GM21367 (cell line): ENCODE measurements at regions not wholly inside any gene's neighbourhood (a gene's known extent, or its start where the extent isn't known, plus 50 kb on each side); places are given as distances from the start of the nearest gene placed in this dataset.

ENCODE experiments used
- ATAC-seq: cut with Tn5 transposase; IDR thresholded peaks from one replicate; pipeline ENCODE4 v1.9.1; 2021; ENCODE audit not compliant: unreplicated experiment

DNA sequence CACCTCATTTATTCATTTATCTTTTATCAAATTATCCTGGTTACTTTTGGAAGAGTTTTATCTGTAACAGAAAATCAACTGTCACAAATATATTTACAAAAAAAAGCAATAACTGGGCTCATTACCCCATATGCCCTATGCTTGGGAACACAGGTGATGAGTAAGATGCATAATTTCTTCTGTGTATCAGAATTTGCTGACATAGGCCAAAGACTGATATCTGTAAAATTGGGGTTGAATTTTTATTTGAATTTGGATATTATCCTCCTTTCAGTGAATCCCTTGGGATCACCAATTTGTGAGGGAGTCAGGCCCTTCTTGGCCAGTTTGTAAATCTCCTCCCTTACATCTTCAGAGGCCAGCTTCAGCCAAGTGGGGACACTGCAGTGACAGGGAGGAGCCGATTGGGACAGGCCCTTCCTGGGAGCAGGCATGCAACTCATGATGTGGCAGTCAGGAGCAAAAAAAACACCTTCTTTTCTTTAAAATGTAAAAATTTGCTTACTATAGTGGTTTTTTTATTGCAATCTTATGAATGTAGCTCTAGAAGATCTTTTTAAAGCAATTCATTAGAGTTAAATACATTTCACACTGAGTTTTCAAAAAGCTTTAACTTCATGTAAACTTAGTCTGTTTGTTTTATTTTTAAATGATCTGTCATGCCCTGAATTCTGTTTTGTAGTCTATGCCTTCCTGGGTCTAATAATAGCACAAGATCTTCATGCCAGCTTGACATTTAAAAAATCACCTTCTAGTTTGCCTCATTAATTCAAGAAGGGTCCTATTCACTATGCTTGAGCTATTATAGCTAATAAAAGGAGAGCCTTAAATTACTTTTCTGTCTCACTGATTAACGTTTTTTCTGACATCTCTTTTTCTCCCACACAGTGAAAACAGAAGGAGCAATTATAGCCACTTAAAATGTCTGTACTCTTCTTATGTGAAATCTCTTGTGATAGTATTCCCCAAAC is 136.6 kb upstream of the SPRY1 start:
- ATAC-seq: no peak

DNA sequence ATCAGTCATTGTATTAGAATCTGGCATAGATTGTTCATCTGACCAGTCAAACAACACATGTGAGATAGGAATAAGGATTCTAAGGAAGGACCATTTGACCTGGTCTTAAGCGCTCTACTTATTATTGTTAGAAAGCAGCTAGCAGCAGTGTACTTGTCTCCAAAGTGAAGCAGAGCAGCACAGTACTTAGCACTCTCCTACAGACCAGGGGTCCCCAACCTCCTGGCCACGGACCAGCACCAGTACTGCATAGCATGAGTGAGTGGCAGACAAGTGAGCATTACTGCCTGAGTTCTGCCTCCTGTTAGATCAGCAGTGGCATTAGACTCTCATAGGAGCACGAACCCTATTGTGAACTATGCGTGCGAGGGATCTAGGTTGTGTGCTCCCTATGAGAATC is 135.9 kb upstream of the SPRY1 start:
- ATAC-seq: no peak

DNA sequence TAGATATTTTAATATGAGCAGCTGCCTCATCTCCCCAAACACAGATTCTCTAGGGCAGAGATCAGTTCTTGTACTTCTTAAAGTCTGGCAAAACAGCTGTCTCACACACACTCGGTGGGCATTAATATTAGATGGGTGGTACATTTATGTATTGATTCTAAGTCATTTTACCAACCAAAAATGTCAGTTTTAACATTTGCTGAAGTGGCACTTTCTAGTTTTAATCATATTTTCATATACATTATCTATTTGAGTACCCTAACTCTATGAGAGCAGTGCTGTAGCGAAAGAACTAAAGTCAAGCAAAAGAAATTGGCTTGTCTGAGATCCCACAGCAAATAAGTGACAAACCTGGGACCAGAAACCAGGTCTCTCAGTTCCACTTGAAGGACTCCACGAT is 134.5 kb upstream of the SPRY1 start:
- no peak for ATAC-seq

DNA sequence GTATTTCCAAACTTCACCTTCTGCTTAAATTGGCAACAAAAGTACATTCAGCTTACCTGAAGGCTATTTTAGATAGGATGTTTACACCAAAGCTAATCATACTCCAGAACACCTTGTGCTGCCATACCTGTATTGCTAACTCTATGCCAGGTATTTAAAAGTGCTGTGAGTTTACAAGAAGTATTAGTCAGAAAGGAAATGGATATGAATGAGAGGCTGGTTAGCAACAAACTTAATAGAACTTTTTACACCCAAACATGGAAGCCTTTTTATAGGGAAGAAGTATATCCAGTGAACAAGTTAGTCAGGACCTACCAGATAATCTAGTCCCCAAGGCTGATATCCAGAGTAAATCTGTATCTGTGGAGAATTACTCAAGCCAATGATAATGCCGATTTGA is 131.2 kb upstream of the SPRY1 start:
- ATAC-seq: no peak

DNA sequence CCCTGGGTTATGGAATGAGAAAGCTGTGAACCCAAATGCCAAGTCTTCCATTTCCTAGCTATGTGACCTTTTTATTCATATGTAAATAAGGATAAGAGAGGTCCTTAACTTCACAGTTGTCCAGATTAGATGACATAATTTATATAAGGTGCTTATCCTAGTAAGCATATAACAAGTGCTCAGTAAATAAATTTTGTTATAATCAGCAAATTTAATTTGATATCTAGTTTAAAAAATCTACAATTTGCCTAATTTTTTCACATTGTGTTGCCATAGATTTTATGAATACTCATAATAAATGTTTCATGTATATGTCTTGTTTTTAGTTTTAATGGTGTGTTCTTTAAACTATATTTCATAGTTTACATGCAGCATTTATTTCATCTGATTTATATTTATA is 130.4 kb upstream of the SPRY1 start:
- no peak for ATAC-seq

DNA sequence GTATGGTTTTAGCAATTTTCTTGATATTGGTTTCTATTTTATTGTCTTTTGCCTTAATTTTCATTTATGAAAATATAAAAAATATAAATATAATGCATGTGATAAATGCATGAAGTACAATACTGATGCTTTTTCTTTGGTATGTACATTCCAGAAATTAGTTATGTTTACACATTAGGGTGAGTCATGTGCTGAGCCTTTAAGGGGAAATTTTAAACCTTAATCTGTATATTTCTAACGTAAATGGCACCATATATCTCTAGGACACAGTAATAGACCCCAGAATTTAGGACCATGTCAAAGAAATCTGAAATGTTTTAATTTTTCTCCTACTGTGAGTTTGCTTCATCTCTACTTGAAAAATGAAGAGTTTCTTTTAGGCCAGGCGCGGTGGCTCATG is 117.8 kb upstream of the SPRY1 start:
- no peak for ATAC-seq

DNA sequence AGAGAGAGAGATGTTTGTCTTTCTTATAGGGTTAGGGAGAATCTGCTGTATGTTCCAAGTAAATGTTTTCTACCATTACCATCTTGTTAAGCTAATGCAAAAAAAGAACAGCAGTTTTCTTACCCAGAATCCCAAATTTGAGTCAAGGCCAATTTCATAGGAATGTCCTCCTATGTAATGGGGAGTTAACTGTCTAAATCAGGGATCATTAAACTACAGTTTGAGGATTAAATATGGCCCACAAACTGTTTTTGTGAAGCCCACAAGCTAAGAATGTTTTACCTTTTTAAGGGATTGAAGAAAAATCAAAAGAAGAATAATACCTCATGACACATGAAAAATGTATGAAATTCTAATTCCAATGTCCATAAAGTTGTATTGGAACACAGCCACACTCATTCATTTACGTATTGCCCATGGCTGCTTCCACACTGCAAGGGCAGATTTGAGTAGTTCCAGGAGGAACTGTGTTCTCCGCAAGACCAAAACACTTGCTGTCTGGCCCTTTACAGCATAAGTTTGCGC is 113.2 kb upstream of the SPRY1 start:
- ATAC-seq: no peak

DNA sequence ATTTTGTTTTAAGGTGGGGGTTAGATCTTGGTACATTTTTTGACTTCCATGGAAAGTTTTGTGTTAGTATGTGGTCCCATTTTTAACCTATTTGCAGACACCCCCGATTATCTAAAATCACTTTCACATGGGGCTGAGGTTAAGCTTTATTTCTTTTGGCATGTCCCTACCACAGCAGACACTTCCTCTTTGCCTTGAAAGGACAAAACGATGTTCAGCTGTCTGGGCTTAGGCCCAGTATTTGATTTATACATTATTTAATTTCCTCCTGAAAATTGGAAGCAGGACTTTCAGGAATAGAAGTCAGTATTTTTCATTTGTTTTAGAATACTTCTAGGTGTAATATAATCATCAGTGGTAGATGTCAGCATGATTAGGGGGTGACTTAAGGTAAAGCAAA is 112.4 kb upstream of the SPRY1 start:
- no peak for ATAC-seq

DNA sequence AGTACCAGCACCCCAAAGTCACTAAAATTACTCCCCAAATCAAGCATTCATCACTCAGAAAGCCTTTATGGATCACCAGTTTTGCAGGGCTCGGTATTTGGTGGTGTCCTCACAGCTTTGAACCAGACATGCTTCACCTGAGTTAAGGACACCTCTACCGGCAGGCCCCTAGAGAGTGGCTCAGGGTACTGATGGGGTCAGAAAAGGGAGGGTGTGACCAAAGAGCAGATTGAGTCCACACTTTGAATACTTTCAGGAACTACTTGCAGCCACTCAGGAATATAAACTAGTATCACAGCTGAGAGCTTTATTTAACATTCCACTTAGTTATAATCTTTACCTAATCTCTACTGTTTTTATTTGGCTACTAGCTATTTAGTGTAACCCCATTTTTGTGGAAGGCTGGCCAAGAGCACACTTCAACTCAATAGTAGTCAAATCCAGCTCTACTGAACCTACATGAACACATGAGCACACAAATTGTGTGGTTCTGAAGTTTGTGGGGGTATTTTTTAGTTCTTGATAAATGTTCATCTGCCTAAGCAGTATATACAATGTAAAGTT is 109.6 kb upstream of the SPRY1 start:
- no peak for ATAC-seq

DNA sequence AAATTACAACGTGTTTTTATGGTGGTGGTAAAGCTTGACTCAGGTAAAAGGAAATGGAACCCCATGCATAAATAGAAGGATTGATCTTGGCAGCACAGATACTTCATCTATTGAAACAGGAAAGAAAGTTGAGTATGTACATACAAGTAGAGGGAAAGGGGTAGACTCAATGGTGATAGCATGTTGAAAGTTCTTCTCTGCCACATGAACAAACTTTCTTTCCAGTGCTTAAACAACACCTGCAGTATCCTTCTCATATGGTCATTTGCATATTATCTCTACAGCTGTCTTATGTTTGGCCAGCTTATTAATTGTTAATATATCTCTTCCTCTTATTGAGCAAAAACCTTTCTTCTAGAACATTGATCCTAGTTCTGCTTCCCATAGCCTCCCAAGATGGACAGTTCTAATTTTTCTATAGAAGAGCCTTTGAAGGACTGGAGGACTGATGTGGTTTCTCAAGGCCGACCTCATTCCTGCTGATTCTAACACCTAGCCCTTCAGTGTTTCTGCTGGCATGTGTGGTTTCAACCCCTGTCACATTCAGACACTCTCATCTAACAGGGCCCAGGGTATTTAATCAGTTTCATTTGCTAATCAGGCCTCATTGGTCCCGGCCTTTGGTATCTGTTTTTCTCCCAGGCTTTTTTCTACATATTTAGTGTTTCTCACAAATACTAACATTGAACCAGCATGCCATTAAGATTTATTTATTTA is 108.1 kb upstream of the SPRY1 start:
- ATAC-seq: peak; percentile 67

DNA sequence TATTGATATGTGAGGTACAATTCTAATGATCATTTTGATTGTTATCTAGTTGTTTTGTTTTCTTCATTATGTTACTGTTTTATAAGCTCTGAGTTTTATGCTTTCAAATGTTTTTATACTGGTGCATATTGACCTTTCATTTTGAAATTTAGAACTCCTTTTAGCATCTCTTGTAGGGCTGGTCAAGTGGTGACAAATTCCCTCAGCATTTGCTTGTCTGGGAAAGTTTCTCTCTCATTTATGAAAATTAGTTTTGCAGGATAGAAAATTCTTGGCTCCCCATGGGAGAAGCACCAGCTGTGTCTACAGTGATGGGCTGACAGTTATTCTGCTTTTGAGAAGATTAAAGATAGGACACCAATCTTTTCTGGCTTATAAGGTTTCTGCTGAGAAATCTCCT is 105.3 kb upstream of the SPRY1 start:
- no peak for ATAC-seq

DNA sequence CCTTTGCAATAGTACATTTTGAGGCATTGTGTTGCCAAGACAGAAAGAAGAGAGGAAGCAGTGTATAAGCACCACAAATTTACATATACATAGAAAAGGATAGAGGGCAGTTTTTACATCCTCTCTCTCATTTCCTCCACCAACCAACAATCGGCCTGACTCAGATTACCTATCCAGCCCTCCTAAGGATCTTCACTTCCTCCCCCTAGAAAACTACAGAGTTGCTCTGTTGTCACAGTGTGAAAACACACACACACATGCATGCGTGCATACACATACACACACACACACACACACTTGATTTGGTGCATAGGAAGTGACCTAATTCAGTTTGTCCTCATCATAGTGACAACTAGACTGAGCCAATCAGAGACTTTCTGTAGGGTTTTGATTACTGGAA is 98.8 kb upstream of the SPRY1 start:
- no peak for ATAC-seq

DNA sequence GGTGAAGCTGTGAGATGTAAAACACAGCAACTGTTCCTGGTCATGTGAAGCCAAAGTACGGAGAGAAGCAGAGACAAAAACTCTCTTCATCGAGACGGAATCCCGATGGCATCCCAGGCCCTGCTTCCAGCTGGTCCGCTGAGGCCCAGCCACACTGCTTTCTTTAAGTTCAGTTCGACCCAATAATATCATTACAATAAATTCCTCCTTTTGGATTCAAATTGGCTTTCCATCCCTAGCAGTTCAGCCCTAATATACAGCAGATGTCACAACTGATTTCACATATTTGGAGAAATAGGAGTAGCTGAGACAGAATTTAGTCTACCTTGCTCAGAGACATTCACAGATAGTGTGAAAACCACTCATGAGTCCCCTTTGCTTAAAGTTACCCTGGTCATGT is 98.3 kb upstream of the SPRY1 start:
- no peak for ATAC-seq

DNA sequence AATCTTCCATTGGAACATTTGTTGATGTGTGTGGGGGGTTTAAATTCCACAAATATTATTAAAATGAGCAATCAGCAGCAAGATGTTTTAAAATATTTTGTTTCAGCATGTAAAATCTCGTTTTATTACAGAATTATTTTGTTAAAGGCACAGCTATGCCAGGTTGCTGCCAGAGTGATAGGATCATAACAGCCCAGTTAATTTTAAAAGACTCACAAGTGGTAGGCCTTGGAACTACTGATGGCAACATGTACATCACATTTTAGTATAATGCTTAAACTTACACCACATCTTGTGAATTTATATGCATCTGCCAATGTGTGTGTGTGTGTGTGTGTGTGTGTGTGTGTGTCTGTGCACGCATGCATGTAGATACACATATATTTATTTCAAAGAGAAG is 97.8 kb upstream of the SPRY1 start:
- no peak for ATAC-seq

DNA sequence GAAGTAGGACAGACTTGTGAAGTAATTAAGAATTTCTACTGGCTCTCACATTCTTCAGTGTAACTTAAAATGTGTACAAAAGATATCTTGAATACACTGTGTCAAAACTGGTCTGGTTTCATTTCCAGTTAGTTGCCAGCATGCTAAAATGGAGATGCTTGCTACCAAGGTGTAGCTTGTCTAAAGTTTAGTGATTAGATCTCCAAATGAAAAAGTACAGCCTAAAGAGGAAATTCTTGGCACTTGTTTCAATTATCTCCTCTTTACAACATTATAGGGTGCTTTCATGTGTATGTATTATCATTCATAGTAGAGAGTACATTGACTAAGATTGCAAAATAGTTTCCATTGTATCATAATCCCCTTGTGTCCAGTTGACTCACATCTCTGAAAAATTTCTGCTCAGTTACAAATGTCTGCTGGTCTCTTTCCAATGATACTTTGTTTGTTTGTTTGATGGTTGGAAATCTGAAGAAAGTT is 97.3 kb upstream of the SPRY1 start:
- no peak for ATAC-seq

DNA sequence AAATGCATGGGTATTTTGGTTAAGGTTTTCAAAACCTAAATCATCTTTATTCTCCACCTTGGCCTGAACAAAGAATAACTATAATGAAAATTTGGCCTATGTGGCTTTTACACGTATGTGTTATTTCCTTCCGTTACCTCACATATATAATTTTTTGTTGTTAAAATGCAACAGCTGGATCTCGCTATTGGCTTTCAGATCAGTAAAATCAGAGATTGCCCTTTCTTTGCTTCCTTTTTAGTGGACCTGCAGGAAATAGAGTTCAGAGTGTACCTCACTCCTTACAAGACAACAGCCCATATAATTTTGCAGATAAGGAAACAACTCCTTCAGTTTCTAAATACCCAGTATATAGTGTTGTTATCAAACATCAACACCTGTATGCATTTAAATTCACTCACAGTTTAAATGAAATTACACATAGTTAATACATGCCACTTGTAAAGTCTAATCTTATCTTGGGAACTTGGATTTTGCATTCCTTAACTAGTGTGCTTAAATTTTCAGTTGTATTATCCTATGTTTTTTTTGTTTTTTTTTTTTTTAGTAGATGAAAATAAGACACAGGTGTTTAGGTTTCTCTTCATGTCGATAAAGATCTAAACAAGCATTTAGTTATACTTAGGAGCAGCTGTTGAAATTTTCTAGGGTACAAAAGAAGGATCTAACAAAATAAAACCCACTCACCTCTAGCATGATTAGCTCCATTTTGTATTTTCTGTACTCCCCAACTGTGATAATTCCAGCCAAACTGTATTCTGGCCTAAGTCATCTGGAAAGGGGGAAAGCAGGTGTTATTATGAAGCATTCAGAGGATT is 96.2 kb upstream of the SPRY1 start:
- no peak for ATAC-seq

DNA sequence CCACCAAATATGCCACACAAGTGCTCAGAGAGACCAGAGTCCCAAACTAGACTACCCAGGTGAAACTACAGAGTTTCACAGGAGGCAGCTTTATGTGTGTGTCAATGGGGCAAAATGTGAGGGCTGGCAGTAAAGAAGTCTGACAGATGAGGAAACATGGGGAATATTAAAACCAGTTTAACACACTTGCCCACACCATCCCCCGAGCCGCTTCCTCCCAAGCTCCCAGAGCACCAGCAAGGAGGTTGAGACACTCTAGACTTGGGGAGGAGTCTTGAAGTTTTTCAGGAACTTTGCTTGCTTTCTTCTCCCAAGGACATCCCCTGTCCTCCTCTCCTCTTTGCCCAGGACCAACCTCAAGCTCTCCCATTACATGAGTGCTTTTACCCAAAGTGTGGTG is 94.7 kb upstream of the SPRY1 start:
- ATAC-seq: no peak

DNA sequence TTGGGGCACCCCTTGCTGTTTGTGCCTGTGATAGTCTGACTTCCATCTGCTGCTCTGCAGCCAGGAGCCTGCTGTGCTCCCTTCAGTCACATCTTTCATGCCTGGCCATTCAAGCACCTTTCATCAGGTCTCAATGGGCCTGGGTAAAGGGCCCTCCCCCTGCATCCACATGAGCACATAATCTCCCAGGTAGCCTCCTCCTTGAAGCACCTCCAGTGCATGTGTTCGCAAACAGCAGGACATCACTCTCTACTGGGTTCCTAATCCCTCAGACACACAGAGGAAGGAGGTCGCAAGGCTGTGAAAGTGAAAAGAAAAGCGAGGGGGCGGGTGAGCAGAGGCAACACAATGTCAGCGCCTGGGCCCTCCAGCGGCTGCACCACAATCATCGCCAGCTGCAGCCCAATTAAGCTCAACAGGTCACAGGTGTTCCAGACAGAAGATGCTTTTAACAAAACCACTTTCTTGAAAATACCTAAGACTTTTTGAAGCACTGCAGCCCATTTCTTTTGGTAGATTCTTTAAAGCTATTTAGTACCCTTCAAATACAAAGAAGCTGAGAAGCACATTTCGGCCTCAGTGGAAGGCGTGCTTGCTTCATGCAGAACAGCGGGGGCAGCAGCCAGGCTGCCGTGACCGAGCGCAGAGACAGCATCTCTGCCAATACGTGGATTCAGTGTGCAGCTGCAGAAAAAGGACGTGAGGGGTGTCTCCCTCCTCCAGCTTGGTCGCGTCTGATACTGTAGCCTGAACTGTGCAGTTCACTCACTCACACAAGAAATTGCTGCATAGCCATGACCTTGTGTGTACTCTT is 92.2 kb upstream of the SPRY1 start:
- ATAC-seq: no peak

DNA sequence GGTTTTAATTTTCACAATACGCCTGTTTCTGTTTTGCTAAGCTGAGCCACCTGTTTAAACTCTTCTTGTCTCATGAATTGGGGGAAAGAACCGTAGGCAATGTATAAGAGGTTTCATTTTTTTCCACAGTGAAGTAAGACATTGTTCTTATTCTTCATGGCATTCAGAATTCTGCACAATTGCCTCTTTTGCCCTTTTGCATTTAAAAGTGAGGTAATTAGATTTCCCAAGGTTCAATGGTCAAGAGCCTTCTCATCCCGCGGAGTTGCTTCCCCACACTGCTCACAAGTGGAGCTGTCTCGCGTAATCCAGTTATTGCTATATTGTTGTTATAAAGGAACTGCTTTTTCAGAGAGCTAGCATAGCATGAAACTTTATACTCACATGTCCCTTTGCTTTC is 90.9 kb upstream of the SPRY1 start:
- ATAC-seq: no peak

DNA sequence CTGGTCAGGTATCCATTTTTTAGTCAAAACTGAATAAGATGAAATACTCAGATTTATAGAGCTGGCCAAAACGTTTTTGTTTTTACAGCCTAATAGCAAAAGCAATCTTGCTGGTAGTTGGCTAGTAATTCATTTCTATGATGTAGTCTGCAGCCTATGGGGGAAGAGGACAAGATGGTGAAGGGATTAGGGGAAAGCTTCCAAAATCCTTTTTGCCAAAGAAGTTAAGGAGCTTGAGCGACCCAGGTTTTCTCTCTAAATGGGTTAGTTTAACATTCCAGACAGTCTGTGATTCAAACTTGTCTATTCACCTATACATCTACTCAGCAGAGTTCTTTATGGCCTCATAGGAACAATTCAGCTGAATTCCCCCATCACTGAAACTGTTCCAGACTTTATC is 89.8 kb upstream of the SPRY1 start:
- no peak for ATAC-seq
